T-cell (primary cell): ENCODE measurements at regions not wholly inside any gene's neighbourhood (a gene's known extent, or its start where the extent isn't known, plus 50 kb on each side); places are given as distances from the start of the nearest gene placed in this dataset.
A peak's percentile ranks its signal among the peaks of the same experiment; 100 is the strongest.

Experiments used
- ATAC-seq, 4 experiments: fragments of 200-7000 bp in 3 of 4; fragments of 150-1000 bp in 1 of 4; cut with Tn5 transposase; replicated peaks in 1 of 4; 1 replicate in 3 of 4; 2 replicates in 1 of 4; pipeline ENCODE4 v1.10.0; 2021; ENCODE audit warnings: moderate library complexity in 3 of 4, mild to moderate bottlenecking in 2 of 4, moderate number of reproducible peaks in 1 of 4
- CTCF ChIA-PET, 2 donors: fragments of 300-600 bp; sonication (Branson Sonifier 250); formaldehyde crosslinking; loops; one replicate each; lab custom pipeline; 2022; ENCODE audit warnings: antibody characterized with exemption in 2 of 2; lab: Charles Lee
- POLR2A ChIA-PET, 2 donors: fragments of 300-600 bp; sonication (Branson Sonifier 250); formaldehyde crosslinking; loops; one replicate each; lab custom pipeline; 2022; ENCODE audit warnings: antibody characterized with exemption in 2 of 2; lab: Charles Lee
- DNase-seq, 35 experiments: peaks; one replicate each; pipeline versions ENCODE4 v3.0.0 to v3.0.0-alpha.2; 2013 to 2023
- H3K27ac ChIP-seq: one replicate; pipeline ENCODE4 v1.5.1; 2013; ENCODE audit warnings: low read length
- H3K27me3 ChIP-seq, 2 experiments: replicated peaks in 1 of 2; 1 replicate in 1 of 2; 2 replicates in 1 of 2; pipeline versions ENCODE4 v1.6.1 to v1.7.0; 2013; ENCODE audit warnings: low read length in 1 of 2, mixed read lengths in 1 of 2; ENCODE audit not compliant: control insufficient read depth in 2 of 2, insufficient read depth in 2 of 2; ENCODE audit errors: extremely low read depth in 1 of 2
- H3K36me3 ChIP-seq, 2 donors: 1 replicate in 1 of 2; 2 replicates in 1 of 2; pipeline versions ENCODE4 v1.6.1 to v1.7.0; 2013; ENCODE audit warnings: low read length in 1 of 2; ENCODE audit not compliant: control insufficient read depth in 2 of 2, insufficient read depth in 1 of 2; ENCODE audit errors: extremely low read depth in 1 of 2
- H3K4me1 ChIP-seq, 2 experiments: 1 replicate in 1 of 2; 2 replicates in 1 of 2; pipeline versions ENCODE4 v1.6.1 to v1.7.0; 2013; ENCODE audit warnings: low read length in 2 of 2, mixed read lengths in 1 of 2; ENCODE audit not compliant: insufficient read depth in 2 of 2, control insufficient read depth in 1 of 2; ENCODE audit errors: extremely low read depth in 1 of 2
- H3K4me3 ChIP-seq, 2 donors: 1 replicate in 1 of 2; 2 replicates in 1 of 2; pipeline versions ENCODE4 v1.5.1 to v1.7.0; 2013; ENCODE audit warnings: mild to moderate bottlenecking in 2 of 2, low read length in 1 of 2, moderate library complexity in 1 of 2; ENCODE audit not compliant: control insufficient read depth in 1 of 2; ENCODE audit errors: extremely low read depth in 1 of 2
- H3K9me3 ChIP-seq: 2 replicates; pipeline ENCODE4 v1.7.0; 2013
- H3K27ac Mint-ChIP-seq, 2 donors: one replicate each; pipeline ENCODE4 v1.8.0; 2020 to 2021; ENCODE audit warnings: mild to moderate bottlenecking in 2 of 2, mixed read lengths in 2 of 2
- H3K27me3 Mint-ChIP-seq, 2 donors: one replicate each; pipeline ENCODE4 v1.8.0; 2021 to 2022; ENCODE audit warnings: mixed read lengths in 2 of 2
- H3K36me3 Mint-ChIP-seq: one replicate; pipeline ENCODE4 v1.8.0; 2021; ENCODE audit warnings: mixed read lengths
- H3K4me1 Mint-ChIP-seq, 3 donors: one replicate each; pipeline ENCODE4 v1.8.0; 2020 to 2022; ENCODE audit warnings: mixed read lengths in 3 of 3, mild to moderate bottlenecking in 1 of 3
- H3K4me3 Mint-ChIP-seq, 3 donors: one replicate each; pipeline ENCODE4 v1.8.0; 2020 to 2022; ENCODE audit warnings: mild to moderate bottlenecking in 3 of 3, mixed read lengths in 3 of 3, moderate library complexity in 3 of 3
- H3K9me3 Mint-ChIP-seq, 3 donors: one replicate each; pipeline ENCODE4 v1.8.0; 2020 to 2022; ENCODE audit warnings: mixed read lengths in 3 of 3
- WGBS: methylation state at CpG from one replicate; pipeline ENCODE4 v1.1.5; 2013; ENCODE audit warnings: missing lambda C conversion rate; ENCODE audit not compliant: insufficient coverage; 5-methylcytosine and 5-hydroxymethylcytosine counted together

GRCh38 chr18:70732916-70733315, 444.1 kb downstream of the SOCS6 start:
- Mint-ChIP-seq H3K36me3 (no peaks in the 10 kb centered on the region), H3K27me3 (no peaks in the 10 kb centered on the region), H3K27ac (no peak overlapping the region), H3K4me3 (no peak overlapping the region), H3K9me3 (peaks cover 3 to 8% (median 8%) of the 10 kb centered on the region in 3 donors), H3K4me1 (peaks cover 6% of the 10 kb centered on the region in 3 donors)
- ATAC-seq = no peak
- ChIA-PET POLR2A (no interaction called here), CTCF (no interaction called here)
- no peak for DNase-seq
- 100% methylated on average over 2 of the region's 4 CpGs for WGBS
- Histone ChIP-seq H3K4me1 (no peaks in the 10 kb centered on the region), H3K9me3 (no peaks in the 10 kb centered on the region), H3K4me3 (no peak overlapping the region), H3K27me3 (no peaks in the 10 kb centered on the region), H3K36me3 (no peaks in the 10 kb centered on the region), H3K27ac (no peak overlapping the region)

DNA sequence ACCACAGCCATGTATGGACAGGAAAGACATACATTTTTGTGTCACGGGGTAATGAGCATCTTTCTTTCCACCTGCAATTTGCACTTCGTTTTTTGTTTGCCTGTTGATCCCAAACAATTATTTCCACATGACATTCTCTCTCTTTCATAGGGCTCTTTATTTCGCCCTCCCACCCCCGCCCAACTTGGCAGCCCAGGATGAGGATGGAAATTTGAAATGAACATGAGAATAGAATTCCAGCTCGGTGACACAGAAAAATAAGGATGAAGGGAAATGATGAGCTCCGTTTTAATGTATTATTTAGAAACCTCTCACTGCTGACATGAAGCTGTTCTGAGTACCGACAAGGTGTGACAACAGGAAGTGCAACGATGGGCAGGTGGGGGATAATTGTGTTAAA, 443.3 kb downstream of the SOCS6 start:
- no peak overlapping the region for H3K4me3 Mint-ChIP-seq
- no peak for ATAC-seq
- POLR2A ChIA-PET = no interaction called here

GRCh38 chr18:70720607-70721006, 431.8 kb downstream of the SOCS6 start:
- no peak for ATAC-seq
- Mint-ChIP-seq H3K36me3 (peaks cover 3% of the 10 kb centered on the region), H3K27ac (no peak overlapping the region), H3K4me1 (no peaks in the 10 kb centered on the region), H3K4me3 (no peak overlapping the region), H3K9me3 (peaks cover 3 to 9% (median 3%) of the 10 kb centered on the region in 3 donors), H3K27me3 (no peaks in the 10 kb centered on the region)
- DNase-seq = no peak
- no peaks in the 10 kb centered on the region for H3K4me1 ChIP-seq
- POLR2A ChIA-PET = interaction anchor here in 1 of 2 donors (0.6 kb wide), 1 partner anchor 63 kb away, joined by 4 read pairs; no protein-coding TSS in a partner anchor
- 100% methylated on average over 1 of the region's 5 CpGs for WGBS
- H3K27me3 ChIP-seq = no peaks in the 10 kb centered on the region
- CTCF ChIA-PET = interaction anchor here in 1 of 2 donors (0.6 kb wide), 2 partner anchors 44 to 320 kb away, joined by 3 read pairs; no protein-coding TSS in a partner anchor
- H3K9me3 ChIP-seq = no peaks in the 10 kb centered on the region
- no peaks in the 10 kb centered on the region for H3K36me3 ChIP-seq
- no peak overlapping the region for H3K27ac ChIP-seq
- no peak overlapping the region for H3K4me3 ChIP-seq

More for the DNA sequence above, 443.3 kb downstream of the SOCS6 start:
- Mint-ChIP-seq H3K36me3 (no peaks in the 10 kb centered on the region), H3K9me3 (peaks cover 3 to 7% (median 6%) of the 10 kb centered on the region in 3 donors), H3K27me3 (no peaks in the 10 kb centered on the region), H3K27ac (no peak overlapping the region), H3K4me1 (peaks cover 6 to 8% (median 6%) of the 10 kb centered on the region in 3 donors)
- H3K27me3 ChIP-seq = no peaks in the 10 kb centered on the region
- H3K9me3 ChIP-seq = no peaks in the 10 kb centered on the region
- WGBS = 81% methylated on average over 2 of the region's 8 CpGs
- H3K27ac ChIP-seq = no peak overlapping the region
- CTCF ChIA-PET = no interaction called here
- DNase-seq = no peak
- H3K4me3 ChIP-seq = no peak overlapping the region
- H3K36me3 ChIP-seq = no peaks in the 10 kb centered on the region
- H3K4me1 ChIP-seq = no peaks in the 10 kb centered on the region

DNA sequence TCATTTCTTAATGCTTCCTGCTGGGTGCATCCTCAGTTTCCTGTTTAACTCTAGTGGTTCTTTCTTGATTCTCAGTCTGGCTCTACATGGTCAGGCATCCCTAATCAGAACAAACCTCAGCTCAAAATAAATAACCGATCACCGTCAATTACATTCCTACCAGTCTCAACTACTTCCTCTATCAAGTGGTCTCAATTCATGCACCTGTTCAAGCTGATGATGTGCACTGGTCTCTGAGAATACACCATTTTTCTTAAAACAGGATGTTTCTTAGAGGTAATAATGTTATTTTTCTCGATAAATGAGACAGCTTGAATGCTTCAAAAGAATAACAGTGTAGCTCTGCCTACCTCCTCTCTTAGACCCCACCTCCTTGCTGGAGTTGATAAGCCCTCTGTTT, 420.9 kb downstream of the SOCS6 start:
- ChIA-PET CTCF (no interaction called here), POLR2A (no interaction called here)
- peak overlapping the region; percentile 27 to 64 for H3K27ac Mint-ChIP-seq
- no peak overlapping the region for H3K27ac ChIP-seq
- no peaks in the 10 kb centered on the region for H3K4me1 ChIP-seq
- H3K4me3 Mint-ChIP-seq = no peak overlapping the region
- no CpG with 5 or more reads among the region's 3 CpGs for WGBS
- H3K36me3 Mint-ChIP-seq = peaks cover 6% of the 10 kb centered on the region
- no peaks in the 10 kb centered on the region for H3K36me3 ChIP-seq
- ATAC-seq (peak in 2 of 4 experiments; percentile 23 to 38), DNase-seq (no peak)
- no peaks in the 10 kb centered on the region for H3K9me3 ChIP-seq
- H3K27me3 Mint-ChIP-seq = no peaks in the 10 kb centered on the region
- H3K4me3 ChIP-seq = no peak overlapping the region
- H3K9me3 Mint-ChIP-seq = peaks cover 11 to 23% (median 17%) of the 10 kb centered on the region in 3 donors
- H3K27me3 ChIP-seq = no peaks in the 10 kb centered on the region
- peaks cover 10 to 22% (median 19%) of the 10 kb centered on the region in 3 donors for H3K4me1 Mint-ChIP-seq

- Histone ChIP-seq H3K27me3 (no peaks in the 10 kb centered on the region), H3K4me3 (no peak overlapping the region), H3K4me1 (no peaks in the 10 kb centered on the region), H3K9me3 (no peaks in the 10 kb centered on the region), H3K27ac (no peak overlapping the region), H3K36me3 (no peaks in the 10 kb centered on the region)
- peak overlapping the region in 1 of 2 donors; percentile 78 for H3K27ac Mint-ChIP-seq
- H3K36me3 Mint-ChIP-seq = peaks cover 6% of the 10 kb centered on the region
- H3K4me1 Mint-ChIP-seq = peaks cover 10 to 22% (median 19%) of the 10 kb centered on the region in 3 donors
- no peak overlapping the region for H3K4me3 Mint-ChIP-seq
- no peak for DNase-seq
- H3K27me3 Mint-ChIP-seq = no peaks in the 10 kb centered on the region
- ChIA-PET CTCF (no interaction called here), POLR2A (interaction anchor here in 1 of 2 donors (0.7 kb wide), 1 partner anchor 68 kb away, joined by 3 read pairs; no protein-coding TSS in a partner anchor)
- no CpG with 5 or more reads among the region's 4 CpGs for WGBS
- peaks cover 11 to 23% (median 17%) of the 10 kb centered on the region in 3 donors for H3K9me3 Mint-ChIP-seq
- no peak for ATAC-seq
Observed at GRCh38 chr18:70709144-70709543, 420.3 kb downstream of the SOCS6 start.

DNA sequence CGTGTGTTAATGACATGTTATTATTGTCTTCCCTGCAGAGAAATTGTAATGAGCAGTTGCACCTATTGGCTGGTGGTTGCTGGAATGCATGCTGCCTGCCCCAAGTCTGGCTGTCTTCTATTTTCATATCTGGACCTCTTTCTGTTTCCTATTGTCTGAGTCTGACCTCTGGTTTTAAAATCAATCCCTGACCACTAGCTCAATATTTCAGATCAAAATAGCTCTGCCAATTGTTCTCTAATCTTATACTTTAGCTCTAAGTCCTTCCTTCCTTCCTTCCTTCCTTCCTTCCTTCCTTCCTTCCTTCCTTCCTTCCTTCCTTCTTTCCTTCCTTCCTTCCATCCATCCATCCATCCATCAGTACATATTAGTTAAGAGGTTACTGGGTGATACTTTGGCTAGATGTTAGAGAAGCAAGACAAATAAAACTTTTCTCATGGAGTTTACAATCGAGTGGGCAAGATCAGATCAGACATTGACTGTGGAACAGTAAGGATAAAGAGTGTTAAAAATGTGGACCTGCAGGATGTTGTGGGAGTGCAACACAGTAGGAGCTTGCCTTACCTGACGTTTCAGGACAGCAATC, 417.1 kb downstream of the SOCS6 start:
- POLR2A ChIA-PET = no interaction called here
- no peak for ATAC-seq
- peaks cover 2% of the 10 kb centered on the region for H3K36me3 Mint-ChIP-seq
- no peaks in the 10 kb centered on the region for H3K27me3 Mint-ChIP-seq
- peaks cover 11 to 14% (median 12%) of the 10 kb centered on the region in 3 donors for H3K9me3 Mint-ChIP-seq
- CTCF ChIA-PET = interaction anchor here in 1 of 2 donors (0.6 kb wide), 1 partner anchor 41 kb away, joined by 3 read pairs; no protein-coding TSS in a partner anchor
- Histone ChIP-seq H3K4me1 (no peaks in the 10 kb centered on the region), H3K4me3 (no peak overlapping the region), H3K36me3 (no peaks in the 10 kb centered on the region), H3K9me3 (no peaks in the 10 kb centered on the region), H3K27me3 (no peaks in the 10 kb centered on the region), H3K27ac (no peak overlapping the region)
- no peak overlapping the region for H3K27ac Mint-ChIP-seq
- H3K4me3 Mint-ChIP-seq = no peak overlapping the region
- peaks cover 10 to 21% (median 21%) of the 10 kb centered on the region in 3 donors for H3K4me1 Mint-ChIP-seq
- WGBS = 73% methylated on average over 2 of the region's 3 CpGs
- no peak for DNase-seq
